ENCODE measurements at regions not wholly inside any gene's neighbourhood (a gene's known extent, or its start where the extent isn't known, plus 50 kb on each side); places are given as distances from the start of the nearest gene placed in this dataset.
"Not testable (repeated sequence)": the region's sequence is repeated elsewhere in the genome, so short reads cannot be mapped to it uniquely, and the experiment has no call there.

DNA sequence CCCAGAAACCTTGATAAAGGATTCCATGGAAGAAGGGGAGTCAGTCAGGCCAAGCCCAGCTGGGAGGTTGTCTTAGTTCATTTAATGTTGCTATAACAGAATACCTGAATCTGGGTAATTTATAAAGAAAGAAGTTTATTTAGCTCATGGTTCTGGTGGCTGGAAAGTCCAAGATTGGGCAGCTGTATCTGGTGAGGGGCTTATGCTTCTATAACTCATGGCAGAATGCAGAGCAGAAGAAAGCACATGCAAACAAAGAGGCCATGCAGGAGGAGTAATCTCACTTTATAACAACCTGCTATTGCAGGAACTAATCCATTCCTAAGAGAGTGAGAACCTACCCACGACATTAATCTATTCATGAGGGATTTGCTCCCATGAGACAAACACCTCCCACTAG, 54.2 kb upstream of the ANKRD1 start:
- DNase-seq: no peak

- no peak for DNase-seq
Observed at GRCh38 chr10:90977162-90977854, 56.4 kb upstream of the ANKRD1 start.

DNA sequence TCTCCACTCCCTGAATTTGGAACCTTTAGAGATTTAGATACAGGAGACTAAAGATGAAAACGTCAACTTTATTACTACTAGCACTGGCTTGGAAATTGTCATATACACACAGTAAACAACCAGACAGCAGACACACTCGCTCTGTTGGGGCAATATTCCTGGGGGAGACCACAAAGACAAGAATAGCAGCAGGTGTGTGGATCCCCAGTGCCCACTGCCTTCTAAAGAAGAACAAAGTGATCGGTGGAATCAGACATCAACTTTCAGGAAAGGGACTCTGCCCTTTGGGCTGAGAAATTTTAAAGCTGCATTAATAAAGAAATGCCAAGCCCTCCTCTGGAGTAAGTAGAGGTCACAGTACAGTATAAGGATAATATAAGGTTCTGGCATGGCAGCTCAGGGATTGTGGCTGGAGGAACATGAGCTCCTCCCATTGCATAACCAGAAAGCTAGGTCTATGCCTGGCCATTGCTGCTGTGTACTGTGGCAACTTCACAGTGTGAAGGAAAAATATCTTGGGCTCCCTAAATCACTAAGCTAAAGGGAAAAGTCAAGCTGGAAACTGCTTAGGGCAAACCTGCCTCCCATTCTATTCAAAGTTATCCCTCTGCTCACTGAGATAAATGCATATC, 57.1 kb upstream of the ANKRD1 start:
- no peak for DNase-seq

DNA sequence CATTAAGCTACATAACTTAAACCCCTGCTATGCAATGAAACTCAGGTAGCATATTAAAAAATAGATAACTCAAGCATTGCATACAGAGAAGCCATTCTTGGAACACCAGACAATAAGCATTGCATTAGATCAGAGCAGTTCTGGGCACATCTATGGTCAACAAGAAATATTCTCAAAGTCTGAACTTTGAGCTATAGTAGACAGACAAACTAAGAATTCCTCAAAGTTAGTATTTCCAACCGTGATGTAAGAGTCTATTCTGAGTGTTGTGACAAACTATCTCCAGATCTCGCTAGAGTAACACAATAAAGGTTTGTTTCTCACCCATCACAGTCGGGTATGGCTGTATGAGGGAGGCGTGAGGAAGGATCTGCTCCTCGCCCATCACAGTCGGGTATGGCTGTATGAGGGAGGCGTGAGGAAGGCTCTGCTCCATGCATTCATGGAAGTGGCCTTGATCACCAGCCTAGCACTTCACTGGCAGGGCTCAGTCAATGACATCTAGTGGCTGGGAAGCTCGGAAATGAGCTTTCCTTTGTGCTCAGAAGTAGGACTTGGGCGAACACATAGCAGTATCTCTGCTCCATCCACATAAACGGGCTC, 61.6 kb upstream of the ANKRD1 start:
- DNase-seq: no peak

DNA sequence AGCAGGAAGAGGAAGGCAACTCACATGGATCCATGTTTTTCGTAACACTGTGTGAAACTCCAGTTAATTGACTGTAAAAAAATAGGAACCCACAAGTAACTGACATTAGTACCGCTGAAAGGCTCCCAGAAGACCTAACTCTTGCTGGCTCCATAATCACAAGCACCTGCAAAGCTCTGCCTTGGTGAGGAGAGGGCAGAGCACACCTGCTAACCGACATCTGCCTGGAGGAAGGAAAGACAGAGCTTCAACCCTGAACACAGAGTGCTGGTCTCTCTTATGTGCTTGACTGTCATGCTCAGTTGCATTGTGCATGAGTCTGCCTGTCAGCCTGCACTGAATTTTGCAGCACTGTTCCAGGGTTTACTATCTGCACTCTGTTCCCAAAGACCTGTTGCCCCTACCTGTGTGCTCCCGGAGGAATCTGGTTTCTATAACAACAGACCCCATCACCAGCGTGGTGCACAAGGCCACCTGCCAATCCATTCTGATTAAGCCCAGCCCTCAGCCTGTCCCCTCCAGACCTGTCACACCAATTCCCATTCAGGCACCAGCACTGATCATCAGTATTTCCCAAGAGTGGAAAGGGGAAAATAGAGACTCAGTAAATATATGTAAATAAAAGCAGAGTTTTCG, 63.1 kb upstream of the ANKRD1 start:
- no peak for DNase-seq

GRCh38 chr10:90984898-90985297, 64.0 kb upstream of the ANKRD1 start:
- DNase-seq: no peak

- DNase-seq: no peak
Observed at GRCh38 chr10:90985321-90985933, 64.5 kb upstream of the ANKRD1 start.

DNA sequence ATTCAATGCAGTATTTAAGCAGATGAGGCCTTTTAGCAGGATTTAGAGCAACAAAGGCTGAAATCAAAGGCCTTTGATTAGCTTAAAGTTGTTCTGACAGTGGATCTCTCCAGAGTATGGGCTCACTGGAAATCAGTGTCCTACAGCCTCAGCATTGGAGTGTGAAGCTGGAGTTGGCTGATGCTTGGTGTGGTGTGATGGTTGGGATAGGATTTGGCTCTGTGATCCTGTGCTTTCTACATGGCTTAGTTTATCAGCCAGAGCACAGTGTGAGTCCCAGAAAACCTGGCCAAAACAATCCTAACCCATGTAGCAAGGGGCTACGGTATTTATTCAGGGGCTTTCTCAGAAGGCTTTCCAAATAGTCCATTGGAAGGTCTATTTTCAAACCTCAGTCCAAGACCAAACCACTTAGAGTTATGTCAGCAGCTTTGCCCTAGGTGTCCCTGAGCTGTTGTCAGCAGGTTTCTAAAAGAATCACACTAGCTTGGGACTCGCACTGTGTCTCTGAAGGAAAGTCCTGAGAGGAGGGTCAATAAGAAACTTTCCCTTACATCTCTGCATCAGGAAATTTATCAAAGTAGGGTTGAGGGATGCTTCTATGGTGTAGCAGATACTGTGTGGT, 65.4 kb upstream of the ANKRD1 start:
- DNase-seq: no peak

- no peak for DNase-seq
Observed at GRCh38 chr10:90986870-90987269, 66.0 kb upstream of the ANKRD1 start.

DNA sequence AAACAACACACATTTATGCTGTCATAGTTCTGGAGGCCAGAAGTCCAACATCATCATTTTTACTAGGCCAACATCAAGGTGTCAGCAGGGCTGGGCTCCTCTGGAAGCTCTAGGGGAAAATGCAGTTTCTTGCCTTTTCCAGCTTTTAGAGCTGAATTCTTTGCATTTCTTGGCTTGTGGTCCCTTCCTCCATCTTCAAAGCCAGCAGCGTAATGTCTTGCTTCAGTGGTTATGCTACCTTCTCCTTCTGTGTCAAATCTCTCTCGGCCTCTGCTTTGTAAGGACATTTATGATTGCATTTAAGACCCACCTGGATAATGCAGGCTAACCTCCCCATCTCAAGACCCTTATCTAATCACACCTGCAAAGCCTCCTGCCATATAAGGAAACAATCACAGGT, 66.5 kb upstream of the ANKRD1 start:
- DNase-seq: no peak

GRCh38 chr10:90988024-90988423, 67.1 kb upstream of the ANKRD1 start:
- DNase-seq: no peak

GRCh38 chr10:90988802-90989201, 67.9 kb upstream of the ANKRD1 start:
- no peak for DNase-seq

- no peak for DNase-seq
Observed at GRCh38 chr10:90989378-90989777, 68.5 kb upstream of the ANKRD1 start.

GRCh38 chr10:90992462-90992861, 71.6 kb upstream of the ANKRD1 start:
- no peak for DNase-seq

DNA sequence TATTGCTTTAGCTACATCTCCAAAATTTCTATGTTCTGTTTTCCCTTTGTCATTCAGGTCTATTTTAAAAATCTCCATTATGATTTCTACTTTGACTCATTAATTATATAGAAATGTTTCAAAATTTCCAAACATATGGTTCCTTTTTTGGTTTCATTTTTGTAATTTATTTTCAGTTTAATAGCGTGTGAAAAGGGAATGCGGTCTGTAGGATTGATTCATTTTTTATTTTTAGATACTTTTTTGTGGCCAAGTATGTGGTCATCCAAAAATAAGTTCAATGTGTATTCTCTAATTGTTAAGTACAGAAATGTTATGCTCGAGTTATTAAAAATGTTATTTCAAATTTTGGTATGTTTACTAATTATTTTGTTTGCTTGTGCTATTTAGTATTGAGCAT, 72.5 kb upstream of the ANKRD1 start:
- no peak for DNase-seq

- no peak for DNase-seq
Observed at GRCh38 chr10:90997670-90998069, 76.8 kb upstream of the ANKRD1 start.

DNA sequence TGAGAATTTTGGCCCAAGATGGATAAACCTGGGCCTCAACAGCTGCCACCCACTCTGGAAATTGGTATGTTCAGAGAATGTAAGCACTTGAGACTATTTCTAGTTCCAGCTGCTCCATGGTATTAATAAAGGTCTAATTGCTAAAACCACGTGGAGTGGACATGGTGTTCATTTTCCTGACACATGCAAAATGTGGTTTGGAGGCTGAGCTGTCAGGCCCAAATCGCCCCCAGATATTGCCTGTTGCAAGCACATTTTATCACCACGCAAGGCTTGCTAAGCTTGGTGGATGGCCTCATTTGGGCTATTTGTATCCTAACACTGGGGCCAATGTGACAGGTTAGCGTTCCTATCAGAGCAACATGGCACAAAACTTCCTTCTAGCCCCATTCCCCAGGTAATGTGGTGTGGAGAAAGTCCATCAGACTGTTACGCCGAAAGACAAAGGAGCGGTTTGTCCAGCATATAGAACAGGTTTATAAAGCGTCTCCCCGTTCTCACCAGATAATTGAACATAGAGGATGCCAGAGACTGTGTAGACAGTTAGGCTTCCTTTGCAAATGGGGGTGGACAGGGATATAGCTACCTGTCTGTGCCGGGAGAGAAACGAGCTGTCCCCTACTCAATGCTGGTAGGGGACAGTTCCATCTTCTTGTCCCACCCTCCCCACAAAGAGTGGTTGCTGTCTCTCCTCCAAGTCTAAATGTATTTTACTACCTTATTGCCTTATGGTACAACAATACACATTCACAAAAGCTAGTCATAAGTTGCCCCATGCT, 78.0 kb upstream of the ANKRD1 start:
- DNase-seq: no peak

- no peak for DNase-seq
Observed at GRCh38 chr10:90999512-91000172, 78.8 kb upstream of the ANKRD1 start.

GRCh38 chr10:91000470-91000869, 79.6 kb upstream of the ANKRD1 start:
- DNase-seq: no peak

- no peak for DNase-seq
Observed at GRCh38 chr10:91000985-91001384, 80.1 kb upstream of the ANKRD1 start.

GRCh38 chr10:91002656-91003055, 81.8 kb upstream of the ANKRD1 start:
- DNase-seq: no peak

GRCh38 chr10:91003379-91003778, 82.5 kb upstream of the ANKRD1 start:
- DNase-seq: not testable (repeated sequence)
